Endothelial cell of umbilical vein (primary cell): ENCODE measurements at regions not wholly inside any gene's neighbourhood (a gene's known extent, or its start where the extent isn't known, plus 50 kb on each side); places are given as distances from the start of the nearest gene placed in this dataset.

Experiments used
- BruUV-seq: library from RNA; stranded (reverse); fragments of 400-500 nt; replicated peaks from 2 replicates; lab custom pipeline; 2021; lab: Mats Ljungman, UMichigan
- CTCF ChIA-PET: fragments of 300-600, 350-600 bp; sonication (Branson Sonifier 250); formaldehyde crosslinking; loops from one replicate; lab custom pipeline; 2021; ENCODE audit warnings: antibody characterized with exemption, inconsistent platforms; lab: Charles Lee
- POLR2A ChIA-PET: fragments of 300-600, 350-600 bp; sonication (Branson Sonifier 250); formaldehyde crosslinking; loops from one replicate; lab custom pipeline; 2021; ENCODE audit warnings: antibody characterized with exemption, inconsistent platforms; lab: Charles Lee
- DNase-seq: peaks from one replicate; pipeline ENCODE4 v3.0.0-alpha.2; 2011; ENCODE audit warnings: low read depth, low spot score
- FAIRE-seq: peaks from 2 replicates; lab custom pipeline; 2011; peaks lifted over from hg19 to GRCh38; lab: Jason Lieb, UNC
- H2AFZ ChIP-seq: 2 replicates; pipeline ENCODE4 v1.6.0; 2012; ENCODE audit warnings: low read depth, low read length, control low read depth, inconsistent platforms
- H3K27ac ChIP-seq: 2 replicates; pipeline ENCODE4 v1.5.1; 2011; ENCODE audit warnings: low read depth, mild to moderate bottlenecking, control low read depth, low read length, moderate library complexity; ENCODE audit not compliant: insufficient read depth
- H3K27me3 ChIP-seq, 2 experiments: 2 replicates each; pipeline versions ENCODE4 v1.6.0 to v1.6.1; 2011; ENCODE audit warnings: low read length in 2 of 2, mixed read lengths in 1 of 2; ENCODE audit not compliant: control insufficient read depth in 2 of 2, insufficient read depth in 2 of 2
- H3K36me3 ChIP-seq, 2 experiments: 2 replicates in 1 of 2; 3 replicates in 1 of 2; pipeline ENCODE4 v1.5.1; 2011; ENCODE audit warnings: low read length in 2 of 2, mild to moderate bottlenecking in 1 of 2, moderate library complexity in 1 of 2; ENCODE audit not compliant: control insufficient read depth in 2 of 2, insufficient read depth in 2 of 2; ENCODE audit errors: extremely low read depth in 1 of 2
- H3K4me1 ChIP-seq: 3 replicates; pipeline ENCODE4 v1.5.1; 2011; ENCODE audit warnings: mild to moderate bottlenecking, low read length; ENCODE audit not compliant: control insufficient read depth, insufficient read depth; ENCODE audit errors: extremely low read depth
- H3K4me2 ChIP-seq: 2 replicates; pipeline ENCODE4 v1.6.1; 2011; ENCODE audit warnings: low read length, control low read depth, mixed read lengths; ENCODE audit not compliant: insufficient read depth
- H3K4me3 ChIP-seq, 3 experiments: fragments of 200-600 bp in 1 of 3; sonication (generic), shearing (Covaris generic) in 1 of 3; replicated peaks in 1 of 3; 2 replicates each; pipeline ENCODE4 v1.5.1; 2011 to 2016; ENCODE audit warnings: control low read depth in 3 of 3, low read length in 3 of 3, mild to moderate bottlenecking in 2 of 3, inconsistent platforms in 1 of 3, low read depth in 1 of 3, moderate library complexity in 1 of 3; ENCODE audit not compliant: insufficient read depth in 1 of 3
- H3K79me2 ChIP-seq: 2 replicates; pipeline ENCODE4 v1.6.0; 2012; ENCODE audit warnings: low read length, inconsistent platforms; ENCODE audit not compliant: control insufficient read depth, insufficient read depth
- H3K9ac ChIP-seq: replicated peaks from 2 replicates; pipeline ENCODE3; 2011; ENCODE audit warnings: low read length, control low read depth; ENCODE audit not compliant: insufficient read depth; ENCODE audit errors: extremely low read depth
- H3K9me1 ChIP-seq: replicated peaks from 3 replicates; pipeline ENCODE4 v1.6.0; 2011; ENCODE audit warnings: mild to moderate bottlenecking, low read length; ENCODE audit not compliant: control insufficient read depth, insufficient read depth; ENCODE audit errors: extremely low read depth
- H3K9me3 ChIP-seq: replicated peaks from 2 replicates; pipeline ENCODE4 v1.5.1; 2012; ENCODE audit warnings: low read length, inconsistent platforms; ENCODE audit not compliant: control insufficient read depth, insufficient read depth
- H4K20me1 ChIP-seq: replicated peaks from 2 replicates; pipeline ENCODE3; 2011; ENCODE audit warnings: mild to moderate bottlenecking, low read length; ENCODE audit not compliant: control insufficient read depth, insufficient read depth; ENCODE audit errors: extremely low read depth
- EZH2 ChIP-seq: IDR thresholded peaks from 2 replicates; pipeline ENCODE4 v1.6.1; 2012; ENCODE audit warnings: borderline replicate concordance, low read depth, mild to moderate bottlenecking, moderate library complexity, low read length, inconsistent platforms; ENCODE audit not compliant: severe bottlenecking
- FOS ChIP-seq: IDR thresholded peaks from 2 replicates; pipeline ENCODE4 v1.6.1; 2011; ENCODE audit warnings: mild to moderate bottlenecking, low read length, moderate library complexity, borderline replicate concordance; ENCODE audit not compliant: insufficient read depth
- GATA2 ChIP-seq: IDR thresholded peaks from 2 replicates; pipeline ENCODE4 v1.7.0; 2011; ENCODE audit warnings: low read depth, mild to moderate bottlenecking, moderate library complexity, mixed read lengths, low read length; ENCODE audit not compliant: insufficient read length, insufficient read depth
- JUN ChIP-seq: IDR thresholded peaks from 2 replicates; pipeline ENCODE4 v1.6.1; 2011; ENCODE audit warnings: borderline replicate concordance, low read depth; ENCODE audit not compliant: insufficient read length, insufficient read depth
- MYC ChIP-seq: IDR thresholded peaks from one replicate; pipeline ENCODE4 v1.6.1; 2011; ENCODE audit warnings: mild to moderate bottlenecking, low read depth, low read length
- POLR2A ChIP-seq: IDR thresholded peaks from 2 replicates; pipeline ENCODE4 v1.6.1; 2012; ENCODE audit warnings: low read depth, mild to moderate bottlenecking, control low read depth, low read length
- POLR2AphosphoS5 ChIP-seq: IDR thresholded peaks from 2 replicates; pipeline ENCODE4 v1.6.1; 2012; ENCODE audit warnings: low read depth, mild to moderate bottlenecking, control low read depth, low read length, moderate library complexity; ENCODE audit not compliant: insufficient read depth
- dilution Hi-C: fragments of 300-500 bp; cut with MboI; formaldehyde crosslinking; loops from one replicate; pipeline ENCODE4 v1.15.0; 2019; ENCODE audit warnings: low sequenced_read_pairs; ENCODE audit not compliant: extremely low pct_ligation_motif_present
- intact Hi-C: fragments of 100-400 bp; cut with micrococcal nuclease; formaldehyde crosslinking; loops from one replicate; pipeline ENCODE4 v1.10.0; 2022
- TF ChIP-seq, protein P1 (sequence below), 2 donors: IDR thresholded peaks; 1 replicate in 1 of 2; 2 replicates in 1 of 2; pipeline ENCODE4 v1.5.1; 2011; ENCODE audit warnings: low read length in 2 of 2, mild to moderate bottlenecking in 2 of 2, moderate library complexity in 2 of 2, control low read depth in 1 of 2, inconsistent platforms in 1 of 2, low read depth in 1 of 2; ENCODE audit not compliant: insufficient read depth in 1 of 2; ENCODE audit errors: extremely low read depth in 1 of 2
- TF ChIP-seq, protein P2 (sequence below): IDR thresholded peaks from 2 replicates; pipeline ENCODE4 v1.6.1; 2011; ENCODE audit not compliant: insufficient read depth, insufficient read length

DNA sequence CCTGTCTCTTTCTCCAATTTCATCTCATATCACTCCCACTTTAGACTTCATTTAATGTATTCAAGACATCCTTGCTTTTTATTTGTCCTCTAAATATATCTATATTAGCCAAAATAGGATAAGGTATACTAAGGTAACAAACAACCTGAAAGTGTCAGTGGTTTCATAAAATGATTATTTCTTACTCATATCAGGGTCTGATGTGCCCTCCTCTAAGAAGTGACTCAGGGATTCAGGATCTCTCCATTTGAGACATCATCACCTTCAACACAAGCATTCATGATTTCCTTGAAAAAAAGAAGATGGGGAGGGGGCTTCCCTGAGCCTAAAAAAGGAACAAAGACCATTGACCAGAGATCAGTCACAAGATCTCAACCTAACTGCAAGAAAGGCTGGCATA, 131.4 kb upstream of the POU2AF2 start:
- ChIA-PET CTCF (no interaction called here), POLR2A (no interaction called here)
- DNase-seq: no peak
- no peak overlapping the region for H3K9ac ChIP-seq
- intact Hi-C loops (no loop called here), dilution Hi-C loops (no loop called here)
- no peak for FAIRE-seq
- no peaks in the 10 kb centered on the region for H3K4me1 ChIP-seq
- no peak overlapping the region for H3K27ac ChIP-seq
- no peaks in the 10 kb centered on the region for H3K36me3 ChIP-seq
- H3K79me2 ChIP-seq: no peaks in the 10 kb centered on the region
- no peaks in the 10 kb centered on the region for H3K9me3 ChIP-seq
- H3K4me2 ChIP-seq: no peak overlapping the region
- no peaks in the 10 kb centered on the region for H3K27me3 ChIP-seq
- H3K9me1 ChIP-seq: no peaks in the 10 kb centered on the region
- H3K4me3 ChIP-seq: no peak overlapping the region
- no peak overlapping the region for H2AFZ ChIP-seq
- no peaks in the 10 kb centered on the region for H4K20me1 ChIP-seq
- TF ChIP-seq POLR2AphosphoS5 (no peak), GATA2 (no peak), EZH2 (no peak), FOS (no peak), MYC (no peak), JUN (no peak), POLR2A (no peak)
- TF ChIP-seq, protein P1, sequence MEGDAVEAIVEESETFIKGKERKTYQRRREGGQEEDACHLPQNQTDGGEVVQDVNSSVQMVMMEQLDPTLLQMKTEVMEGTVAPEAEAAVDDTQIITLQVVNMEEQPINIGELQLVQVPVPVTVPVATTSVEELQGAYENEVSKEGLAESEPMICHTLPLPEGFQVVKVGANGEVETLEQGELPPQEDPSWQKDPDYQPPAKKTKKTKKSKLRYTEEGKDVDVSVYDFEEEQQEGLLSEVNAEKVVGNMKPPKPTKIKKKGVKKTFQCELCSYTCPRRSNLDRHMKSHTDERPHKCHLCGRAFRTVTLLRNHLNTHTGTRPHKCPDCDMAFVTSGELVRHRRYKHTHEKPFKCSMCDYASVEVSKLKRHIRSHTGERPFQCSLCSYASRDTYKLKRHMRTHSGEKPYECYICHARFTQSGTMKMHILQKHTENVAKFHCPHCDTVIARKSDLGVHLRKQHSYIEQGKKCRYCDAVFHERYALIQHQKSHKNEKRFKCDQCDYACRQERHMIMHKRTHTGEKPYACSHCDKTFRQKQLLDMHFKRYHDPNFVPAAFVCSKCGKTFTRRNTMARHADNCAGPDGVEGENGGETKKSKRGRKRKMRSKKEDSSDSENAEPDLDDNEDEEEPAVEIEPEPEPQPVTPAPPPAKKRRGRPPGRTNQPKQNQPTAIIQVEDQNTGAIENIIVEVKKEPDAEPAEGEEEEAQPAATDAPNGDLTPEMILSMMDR (IDR thresholded peaks at IDR 0.05; ENCODE audit: extremely low read depth in 1 of 2, insufficient read depth in 1 of 2, low read depth in 1 of 2, low read length in 2 of 2): no peak
- TF ChIP-seq, protein P2, sequence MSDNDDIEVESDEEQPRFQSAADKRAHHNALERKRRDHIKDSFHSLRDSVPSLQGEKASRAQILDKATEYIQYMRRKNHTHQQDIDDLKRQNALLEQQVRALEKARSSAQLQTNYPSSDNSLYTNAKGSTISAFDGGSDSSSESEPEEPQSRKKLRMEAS: no peak
- no TSS peak for BruUV-seq
